T-helper 9 cell (primary cell): ENCODE measurements at regions not wholly inside any gene's neighbourhood (a gene's known extent, or its start where the extent isn't known, plus 50 kb on each side); places are given as distances from the start of the nearest gene placed in this dataset.

Experiments
- DNase-seq: peaks from one replicate; pipeline ENCODE4 v3.0.0-alpha.2; 2020

GRCh38 chr2:144570566-144570965 lies 50.6 kb upstream of the ZEB2 start:
- DNase-seq = no peak
